DOHH2 (cell line): ENCODE measurements at regions not wholly inside any gene's neighbourhood (a gene's known extent, or its start where the extent isn't known, plus 50 kb on each side); places are given as distances from the start of the nearest gene placed in this dataset.

ENCODE experiments used
- H3F3A ChIP-seq: fragments of 200-600 bp; sonication (generic), shearing (Covaris generic); 2 replicates; pipeline ENCODE4 v1.6.0; 2016; ENCODE audit warnings: antibody characterized with exemption, mild to moderate bottlenecking; ENCODE audit not compliant: control insufficient read depth, insufficient read depth
- H3K27ac ChIP-seq: fragments of 200-600 bp; sonication (generic); 2 replicates; pipeline ENCODE4 v1.5.1; 2014; ENCODE audit warnings: low read depth, mild to moderate bottlenecking, low read length, moderate library complexity
- H3K27me3 ChIP-seq: fragments of 200-600 bp; sonication (generic); 2 replicates; pipeline ENCODE4 v1.6.1; 2014; ENCODE audit warnings: mild to moderate bottlenecking, low read length, mixed read lengths; ENCODE audit not compliant: control insufficient read depth
- H3K36me3 ChIP-seq: fragments of 200-600 bp; sonication (generic); 2 replicates; pipeline ENCODE4 v1.6.1; 2014; ENCODE audit warnings: mild to moderate bottlenecking, low read length, moderate library complexity, mixed read lengths; ENCODE audit not compliant: control insufficient read depth
- H3K4me1 ChIP-seq: fragments of 200-600 bp; sonication (generic); 2 replicates; pipeline ENCODE4 v1.6.1; 2014; ENCODE audit warnings: mild to moderate bottlenecking, low read length, mixed read lengths; ENCODE audit not compliant: control insufficient read depth
- H3K4me2 ChIP-seq: fragments of 200-600 bp; sonication (generic); 2 replicates; pipeline ENCODE4 v1.6.0; 2014; ENCODE audit warnings: mild to moderate bottlenecking, low read length, moderate library complexity
- H3K4me3 ChIP-seq: fragments of 200-600 bp; sonication (generic); 2 replicates; pipeline ENCODE4 v1.5.1; 2014; ENCODE audit warnings: mild to moderate bottlenecking, low read length, mixed read lengths
- H3K79me2 ChIP-seq: fragments of 200-600 bp; sonication (generic); 2 replicates; pipeline ENCODE4 v1.6.1; 2014; ENCODE audit warnings: mild to moderate bottlenecking, low read length, mixed read lengths; ENCODE audit not compliant: control insufficient read depth
- H3K9me2 ChIP-seq: fragments of 200-600 bp; sonication (generic); replicated peaks from 2 replicates; pipeline ENCODE4 v1.6.1; 2014; ENCODE audit warnings: mild to moderate bottlenecking, low read length, mixed read lengths; ENCODE audit not compliant: control insufficient read depth
- H3K9me3 ChIP-seq: fragments of 200-600 bp; sonication (generic); 2 replicates; pipeline ENCODE4 v1.6.1; 2014; ENCODE audit warnings: antibody characterized with exemption, low read length, mixed read lengths; ENCODE audit not compliant: control insufficient read depth, insufficient read depth
- H4K20me1 ChIP-seq: fragments of 200-600 bp; sonication (generic); 2 replicates; pipeline ENCODE4 v1.6.0; 2014; ENCODE audit warnings: low read depth, mild to moderate bottlenecking, antibody characterized with exemption, low read length, moderate library complexity; ENCODE audit not compliant: control insufficient read depth, insufficient read depth
- EZH2phosphoT487 ChIP-seq: fragments of 200-600 bp; sonication (generic); IDR thresholded peaks from 2 replicates; pipeline ENCODE4 v1.6.1; 2017; ENCODE audit warnings: borderline replicate concordance, mild to moderate bottlenecking, antibody characterized with exemption, low read length, moderate library complexity, mixed read lengths
- TF ChIP-seq, protein P1 (sequence below): fragments of 200-600 bp; sonication (generic); IDR thresholded peaks from one replicate; pipeline ENCODE4 v1.5.1; 2014; ENCODE audit warnings: antibody characterized with exemption, mild to moderate bottlenecking, low read depth, low read length; ENCODE audit not compliant: poor library complexity, severe bottlenecking

DNA sequence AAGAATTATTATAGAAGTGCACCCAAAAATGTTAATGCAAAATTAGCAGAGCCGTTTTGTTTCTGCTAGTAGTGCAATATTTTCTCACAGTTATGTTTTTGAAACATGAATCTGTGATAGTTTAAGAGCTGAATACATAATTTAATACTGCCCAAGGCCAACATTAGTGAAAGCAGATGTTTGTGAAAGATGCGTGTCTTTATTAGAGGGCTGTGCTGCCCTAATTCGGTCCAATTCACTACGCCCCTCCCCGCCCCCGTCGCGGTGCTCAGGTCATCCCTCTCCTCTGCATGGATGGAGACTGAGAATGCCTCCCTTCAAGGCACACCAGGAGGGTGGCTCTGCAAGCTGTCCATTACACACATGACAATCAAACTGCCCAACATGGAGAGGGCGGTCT lies 172.0 kb downstream of the TEX36 start:
- H3K27me3 ChIP-seq, result peaks cover 6% of the 10 kb centered on the region; the same call in 1 of the 2 replicates
- no peaks in the 10 kb centered on the region for H3K9me3 ChIP-seq
- no peaks in the 10 kb centered on the region for H3K36me3 ChIP-seq
- H4K20me1 ChIP-seq, result no peaks in the 10 kb centered on the region
- no peaks in the 10 kb centered on the region for H3K79me2 ChIP-seq
- H3K9me2 ChIP-seq, result no peaks in the 10 kb centered on the region; the same call in 1 of the 2 replicates
- H3F3A ChIP-seq, result no peaks in the 10 kb centered on the region
- no peak overlapping the region for H3K4me2 ChIP-seq
- TF ChIP-seq EZH2phosphoT487, result no peak
- no peaks in the 10 kb centered on the region for H3K4me1 ChIP-seq
- no peak overlapping the region for H3K4me3 ChIP-seq
- no peak overlapping the region for H3K27ac ChIP-seq

GRCh38 chr10:125505648-125506047 lies 177.3 kb downstream of the TEX36 start:
- Histone ChIP-seq H3K4me1 (no peaks in the 10 kb centered on the region), H3K27me3 (peaks cover 3% of the 10 kb centered on the region; the same call in 1 of the 2 replicates), H3K36me3 (no peaks in the 10 kb centered on the region), H3K4me2 (no peak overlapping the region), H3K4me3 (no peak overlapping the region), H3K27ac (no peak overlapping the region), H3K9me2 (no peaks in the 10 kb centered on the region), H3K79me2 (no peaks in the 10 kb centered on the region), H3K9me3 (no peaks in the 10 kb centered on the region), H4K20me1 (no peaks in the 10 kb centered on the region), H3F3A (no peaks in the 10 kb centered on the region)
- TF ChIP-seq EZH2phosphoT487, result no peak
- TF ChIP-seq, protein P1, sequence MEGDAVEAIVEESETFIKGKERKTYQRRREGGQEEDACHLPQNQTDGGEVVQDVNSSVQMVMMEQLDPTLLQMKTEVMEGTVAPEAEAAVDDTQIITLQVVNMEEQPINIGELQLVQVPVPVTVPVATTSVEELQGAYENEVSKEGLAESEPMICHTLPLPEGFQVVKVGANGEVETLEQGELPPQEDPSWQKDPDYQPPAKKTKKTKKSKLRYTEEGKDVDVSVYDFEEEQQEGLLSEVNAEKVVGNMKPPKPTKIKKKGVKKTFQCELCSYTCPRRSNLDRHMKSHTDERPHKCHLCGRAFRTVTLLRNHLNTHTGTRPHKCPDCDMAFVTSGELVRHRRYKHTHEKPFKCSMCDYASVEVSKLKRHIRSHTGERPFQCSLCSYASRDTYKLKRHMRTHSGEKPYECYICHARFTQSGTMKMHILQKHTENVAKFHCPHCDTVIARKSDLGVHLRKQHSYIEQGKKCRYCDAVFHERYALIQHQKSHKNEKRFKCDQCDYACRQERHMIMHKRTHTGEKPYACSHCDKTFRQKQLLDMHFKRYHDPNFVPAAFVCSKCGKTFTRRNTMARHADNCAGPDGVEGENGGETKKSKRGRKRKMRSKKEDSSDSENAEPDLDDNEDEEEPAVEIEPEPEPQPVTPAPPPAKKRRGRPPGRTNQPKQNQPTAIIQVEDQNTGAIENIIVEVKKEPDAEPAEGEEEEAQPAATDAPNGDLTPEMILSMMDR, result no peak

- H3F3A ChIP-seq, result no peaks in the 10 kb centered on the region
- no peaks in the 10 kb centered on the region for H3K4me1 ChIP-seq
- no peaks in the 10 kb centered on the region for H3K79me2 ChIP-seq
- no peaks in the 10 kb centered on the region for H4K20me1 ChIP-seq
- H3K9me3 ChIP-seq, result no peaks in the 10 kb centered on the region
- no peaks in the 10 kb centered on the region for H3K9me2 ChIP-seq
- H3K27ac ChIP-seq, result no peak overlapping the region
- H3K4me3 ChIP-seq, result no peak overlapping the region
- no peaks in the 10 kb centered on the region for H3K36me3 ChIP-seq
- no peak overlapping the region for H3K4me2 ChIP-seq
- no peak for TF ChIP-seq EZH2phosphoT487
- TF ChIP-seq, protein P1, result no peak
- peaks cover 3% of the 10 kb centered on the region; the same call in 1 of the 2 replicates for H3K27me3 ChIP-seq
Observed at GRCh38 chr10:125502276-125502675, 180.7 kb downstream of the TEX36 start.

- Histone ChIP-seq H4K20me1 (no peaks in the 10 kb centered on the region), H3K79me2 (no peaks in the 10 kb centered on the region), H3K9me3 (no peaks in the 10 kb centered on the region), H3K27me3 (no peaks in the 10 kb centered on the region), H3K4me3 (no peak overlapping the region), H3F3A (no peaks in the 10 kb centered on the region), H3K4me2 (no peak overlapping the region), H3K27ac (no peak overlapping the region), H3K4me1 (no peaks in the 10 kb centered on the region), H3K36me3 (no peaks in the 10 kb centered on the region), H3K9me2 (no peaks in the 10 kb centered on the region)
- no peak for TF ChIP-seq EZH2phosphoT487
- TF ChIP-seq, protein P1, result no peak
Observed at GRCh38 chr10:125495386-125495785, 187.6 kb downstream of the TEX36 start.
